NCI-H345 treated with DMSO at 0.1 percent for 48 hours (cell line): ENCODE measurements at regions not wholly inside any gene's neighbourhood (a gene's known extent, or its start where the extent isn't known, plus 50 kb on each side); places are given as distances from the start of the nearest gene placed in this dataset.

ENCODE experiments used
- DNase-seq: peaks from one replicate; lab custom pipeline; 2025; ENCODE audit not compliant: unreplicated experiment; lab: John Stamatoyannopoulos, UW

DNA sequence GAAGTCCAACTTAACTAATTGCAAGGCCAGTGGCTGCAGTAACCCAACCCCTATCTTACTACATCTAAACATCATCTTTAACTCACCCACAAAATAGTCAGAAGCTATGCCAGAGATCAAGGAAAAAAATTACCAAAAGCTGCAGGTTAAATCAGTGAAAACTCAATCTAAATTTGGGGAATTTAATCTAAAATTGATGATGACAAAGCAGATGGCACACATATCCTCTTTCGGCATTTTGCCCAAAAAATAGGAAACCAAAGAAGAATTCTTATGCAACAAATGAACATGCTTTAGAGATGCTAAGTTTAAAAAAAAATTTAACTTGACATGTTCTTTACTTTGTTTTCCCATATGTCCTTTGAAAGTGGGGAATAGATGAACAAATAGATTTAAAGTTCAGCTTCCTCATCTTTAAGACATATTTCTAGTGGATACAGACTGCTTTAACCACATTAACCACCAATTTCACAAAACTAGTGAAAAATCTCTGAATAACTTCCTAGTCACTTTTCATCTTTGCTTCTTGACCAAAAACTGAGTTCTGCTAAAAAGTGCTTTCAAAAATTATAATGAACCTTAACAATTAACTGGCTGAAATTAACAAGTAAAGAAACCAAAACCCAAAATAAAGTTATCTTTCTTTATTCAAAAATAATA is 74.3 kb upstream of the CCDC150 start:
- DNase-seq: no peak

DNA sequence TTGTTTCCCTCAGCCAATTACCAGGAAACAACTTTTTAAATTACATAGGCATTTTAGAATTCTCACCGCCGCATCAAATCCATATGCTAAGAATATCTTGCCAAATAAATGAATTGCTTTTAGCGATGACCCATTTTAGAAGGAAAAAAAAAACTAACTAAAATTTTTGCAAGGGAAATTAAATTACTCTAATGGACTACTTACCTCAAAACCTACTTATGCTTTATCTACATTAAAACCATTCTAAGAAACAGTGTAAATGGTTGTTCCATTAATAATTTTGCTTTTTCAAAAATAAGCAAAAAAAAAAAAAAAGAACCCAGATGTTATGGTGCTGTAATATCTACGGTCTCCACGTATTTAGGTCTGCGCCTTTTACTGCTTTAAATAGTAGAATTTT is 73.5 kb upstream of the CCDC150 start:
- DNase-seq: no peak

DNA sequence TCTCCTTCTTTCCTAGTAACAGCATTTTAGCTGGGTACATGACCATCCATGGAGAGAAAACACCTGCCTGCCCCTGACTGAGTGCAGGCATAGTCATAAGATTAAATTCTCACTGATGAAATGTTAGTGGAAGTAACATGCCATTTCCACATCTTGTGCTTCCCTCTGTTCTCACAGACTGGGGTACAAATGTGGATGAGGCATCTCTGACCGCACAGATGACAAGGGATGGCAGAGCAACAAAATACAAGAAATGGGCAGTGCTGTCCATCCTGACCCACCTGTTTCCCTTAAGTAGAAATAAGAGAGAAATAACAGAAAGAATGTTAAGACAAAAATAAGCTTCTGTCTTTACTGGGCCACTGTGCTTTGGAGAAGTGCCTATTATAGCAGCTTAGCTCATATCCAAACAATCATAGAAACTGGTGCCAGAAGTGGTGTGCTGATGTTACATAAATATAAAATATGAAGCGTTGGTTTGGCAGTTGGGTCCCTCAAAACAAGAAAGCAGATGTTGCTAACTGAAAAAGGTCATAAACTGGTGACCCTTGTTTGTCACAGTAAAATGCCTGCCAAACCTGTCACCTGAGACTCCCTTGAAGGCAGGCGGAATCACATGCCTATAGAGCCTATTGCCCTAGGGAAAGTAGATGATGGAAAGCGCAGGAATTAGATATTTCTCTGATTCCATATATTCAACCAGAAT is 72.4 kb upstream of the CCDC150 start:
- no peak for DNase-seq

DNA sequence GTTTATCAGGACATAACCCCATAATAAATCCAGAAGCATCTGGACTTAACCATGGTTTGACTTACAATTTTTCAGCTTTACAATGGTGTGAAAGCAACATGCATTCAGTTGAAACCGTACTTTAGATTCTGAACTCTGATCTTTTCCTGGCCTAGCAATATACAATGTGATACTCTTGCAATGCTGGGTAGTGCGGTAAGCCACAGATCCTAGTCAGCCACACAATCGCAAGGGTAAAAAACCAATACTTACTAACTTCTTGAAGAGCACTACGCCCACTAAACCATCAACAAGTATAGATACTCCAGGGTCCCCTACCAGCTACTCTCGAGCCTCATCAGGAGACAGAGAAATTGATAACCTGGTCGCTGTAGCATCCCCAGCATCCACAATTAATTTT is 71.0 kb upstream of the CCDC150 start:
- DNase-seq: no peak

DNA sequence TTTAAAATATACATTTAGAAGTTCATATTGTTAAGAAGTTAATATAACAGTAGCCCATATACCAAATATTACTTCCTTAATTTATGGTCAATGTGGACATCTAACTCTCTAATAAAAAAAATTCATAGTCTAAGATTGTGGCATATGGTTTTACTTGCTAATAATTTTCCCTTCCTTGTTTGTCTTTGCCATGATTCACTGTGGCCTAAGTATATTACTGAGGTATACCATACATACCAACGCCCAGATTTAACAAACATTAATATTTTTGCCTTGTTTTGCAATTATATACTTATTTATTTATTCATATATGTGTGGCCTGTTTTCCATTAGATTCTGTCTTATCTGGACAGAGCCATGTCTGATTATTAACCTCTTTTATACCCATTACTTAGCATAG is 54.6 kb upstream of the CCDC150 start:
- DNase-seq: no peak

DNA sequence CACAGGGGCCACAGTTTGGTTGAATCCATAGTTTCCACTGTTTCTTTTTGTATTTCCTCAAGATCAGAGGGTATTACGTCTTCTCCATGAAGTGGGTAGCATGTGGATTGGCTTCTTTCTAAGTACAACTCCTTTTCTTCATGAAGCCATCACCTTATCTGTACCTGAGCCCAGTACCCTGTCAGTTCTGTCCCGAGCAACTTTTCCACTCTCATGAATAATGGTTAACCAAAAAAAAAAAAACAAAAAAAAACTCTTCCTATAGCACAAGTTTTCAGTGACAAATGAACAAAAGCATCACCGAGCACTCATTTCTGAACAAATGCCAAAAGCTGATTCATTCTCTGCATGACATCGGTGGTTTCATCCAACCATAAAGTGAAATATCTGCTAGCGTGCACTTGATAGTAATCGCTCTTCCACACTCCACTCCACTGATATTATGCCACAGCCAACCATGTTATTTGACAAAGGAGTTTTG is 53.0 kb upstream of the CCDC150 start:
- peak; percentile 84 for DNase-seq

DNA sequence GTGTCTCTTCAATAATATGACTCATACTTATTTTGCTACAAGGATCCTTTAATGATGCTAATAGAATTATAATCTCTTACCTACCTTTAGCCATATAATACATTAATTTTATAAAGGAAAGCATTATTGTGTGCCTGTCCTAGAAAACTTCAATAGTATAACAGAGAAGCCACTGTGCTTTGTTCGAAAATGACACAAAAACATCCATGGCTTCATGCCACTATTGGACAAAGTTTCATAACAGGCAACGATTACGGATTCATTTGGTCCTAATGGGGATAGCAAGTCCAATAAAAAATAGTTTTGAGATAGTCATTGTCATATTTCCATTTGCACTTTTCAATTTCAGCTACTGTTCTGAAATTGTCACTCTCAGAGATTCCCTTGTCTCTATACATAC is 52.5 kb upstream of the CCDC150 start:
- DNase-seq: no peak

DNA sequence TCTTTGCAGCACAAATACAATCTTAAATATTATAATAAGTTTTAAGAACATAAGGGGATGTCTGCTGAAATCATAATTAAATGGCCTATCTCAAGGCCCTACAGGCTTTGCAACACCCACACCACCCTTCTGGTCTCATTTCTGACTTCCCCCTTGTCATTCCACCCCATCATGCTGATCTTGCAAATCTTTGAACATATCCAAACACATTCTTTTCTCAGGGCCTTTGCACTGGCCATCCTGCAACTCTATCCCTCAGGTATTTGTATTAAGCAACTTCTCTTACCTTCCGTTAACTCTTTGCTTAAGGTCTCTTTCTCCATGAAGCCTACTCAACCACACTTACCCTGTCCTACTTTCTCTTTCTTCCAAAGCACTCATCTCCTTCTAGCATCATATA is 51.8 kb upstream of the CCDC150 start:
- DNase-seq: no peak

DNA sequence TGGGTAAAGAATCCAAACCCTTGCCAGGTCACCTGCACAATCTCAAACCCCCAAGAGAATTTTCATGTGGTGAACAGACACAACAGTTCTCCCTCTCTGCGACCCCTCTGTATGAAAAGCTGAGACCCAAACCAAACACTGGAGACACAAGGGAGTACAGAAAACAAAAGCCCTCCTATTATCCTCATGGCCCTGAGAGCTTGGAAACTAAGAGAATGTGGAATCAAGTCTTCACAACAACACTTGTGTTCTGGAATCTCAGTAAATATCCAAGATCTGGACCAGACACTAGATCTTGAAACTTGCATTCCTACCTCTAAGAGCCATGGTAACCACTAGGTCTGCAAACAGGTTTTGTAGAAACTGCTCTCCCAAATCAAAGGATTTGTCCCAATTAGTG is 50.1 kb upstream of the CCDC150 start:
- no peak for DNase-seq
